HG03135 (cell line): ENCODE measurements at regions not wholly inside any gene's neighbourhood (a gene's known extent, or its start where the extent isn't known, plus 50 kb on each side); places are given as distances from the start of the nearest gene placed in this dataset.
A peak's percentile ranks its signal among the peaks of the same experiment; 100 is the strongest.
"Not testable (repeated sequence)": the region's sequence is repeated elsewhere in the genome, so short reads cannot be mapped to it uniquely, and the experiment has no call there.

Experiments used
- ATAC-seq: cut with Tn5 transposase; IDR thresholded peaks from one replicate; pipeline ENCODE4 v1.9.1; 2021; ENCODE audit warnings: mild to moderate bottlenecking, moderate library complexity; ENCODE audit not compliant: unreplicated experiment

GRCh38 chr18:67144329-67144728 is 372.2 kb downstream of the DSEL start:
- no peak for ATAC-seq

GRCh38 chr18:67143028-67143427 is 373.5 kb downstream of the DSEL start:
- ATAC-seq = no peak

- no peak for ATAC-seq
Measured at GRCh38 chr18:67142604-67143003, 373.9 kb downstream of the DSEL start.

- no peak for ATAC-seq
Measured at GRCh38 chr18:67140495-67140894, 376.0 kb downstream of the DSEL start.

- ATAC-seq = no peak
Measured at GRCh38 chr18:67139899-67140298, 376.6 kb downstream of the DSEL start.

- ATAC-seq = no peak
Measured at GRCh38 chr18:67135981-67136380, 380.5 kb downstream of the DSEL start.

- no peak for ATAC-seq
Measured at GRCh38 chr18:67134911-67135310, 381.6 kb downstream of the DSEL start.

- ATAC-seq = no peak
Measured at GRCh38 chr18:67133669-67134068, 382.9 kb downstream of the DSEL start.

GRCh38 chr18:67132919-67133318 is 383.6 kb downstream of the DSEL start:
- no peak for ATAC-seq

GRCh38 chr18:67131498-67131897 is 385.0 kb downstream of the DSEL start:
- no peak for ATAC-seq

- ATAC-seq = not testable (repeated sequence)
Measured at GRCh38 chr18:67126751-67127150, 389.8 kb downstream of the DSEL start.

GRCh38 chr18:67123901-67124300 is 392.6 kb downstream of the DSEL start:
- ATAC-seq = no peak

GRCh38 chr18:67117804-67118203 is 398.7 kb downstream of the DSEL start:
- no peak for ATAC-seq

- ATAC-seq = no peak
Measured at GRCh38 chr18:67109535-67109934, 407.0 kb downstream of the DSEL start.

- ATAC-seq = no peak
Measured at GRCh38 chr18:67108894-67109293, 407.6 kb downstream of the DSEL start.

GRCh38 chr18:67104700-67105284 is 411.7 kb downstream of the DSEL start:
- ATAC-seq = peak; percentile 91

GRCh38 chr18:67094123-67094522 is 422.4 kb downstream of the DSEL start:
- ATAC-seq = no peak

- no peak for ATAC-seq
Measured at GRCh38 chr18:67092141-67092540, 424.4 kb downstream of the DSEL start.

GRCh38 chr18:67081482-67082211 is 434.9 kb downstream of the DSEL start:
- no peak for ATAC-seq

GRCh38 chr18:67080601-67081000 is 435.9 kb downstream of the DSEL start:
- ATAC-seq = no peak

- no peak for ATAC-seq
Measured at GRCh38 chr18:67074309-67074708, 442.2 kb downstream of the DSEL start.

GRCh38 chr18:67072791-67073190 is 443.7 kb downstream of the DSEL start:
- no peak for ATAC-seq

- no peak for ATAC-seq
Measured at GRCh38 chr18:67068608-67069007, 447.9 kb downstream of the DSEL start.
